COLO668 (cell line): ENCODE measurements at regions not wholly inside any gene's neighbourhood (a gene's known extent, or its start where the extent isn't known, plus 50 kb on each side); places are given as distances from the start of the nearest gene placed in this dataset.
"Not testable (repeated sequence)": the region's sequence is repeated elsewhere in the genome, so short reads cannot be mapped to it uniquely, and the experiment has no call there.

ENCODE experiments used
- DNase-seq: peaks from one replicate; lab custom pipeline; 2025; ENCODE audit not compliant: unreplicated experiment; lab: John Stamatoyannopoulos, UW

- not testable (repeated sequence) for DNase-seq
These were observed 502.7 kb upstream of the LARGE1 start for GRCh38 chr22:34422948-34423347.

GRCh38 chr22:34427436-34427835, 507.2 kb upstream of the LARGE1 start:
- DNase-seq, result no peak

- DNase-seq, result no peak
These were observed 507.6 kb upstream of the LARGE1 start for GRCh38 chr22:34427841-34428240.

- DNase-seq, result no peak
These were observed 509.0 kb upstream of the LARGE1 start for GRCh38 chr22:34429314-34429713.

- DNase-seq, result no peak
These were observed 510.1 kb upstream of the LARGE1 start for GRCh38 chr22:34430386-34430785.

- DNase-seq, result no peak
These were observed 514.1 kb upstream of the LARGE1 start for GRCh38 chr22:34434371-34434770.

GRCh38 chr22:34437140-34437539, 516.9 kb upstream of the LARGE1 start:
- no peak for DNase-seq

- no peak for DNase-seq
These were observed 534.3 kb upstream of the LARGE1 start for GRCh38 chr22:34454598-34454997.

GRCh38 chr22:34462795-34463194, 542.5 kb upstream of the LARGE1 start:
- DNase-seq, result no peak

GRCh38 chr22:34475886-34476285, 555.6 kb upstream of the LARGE1 start:
- no peak for DNase-seq

GRCh38 chr22:34476762-34477161, 556.5 kb upstream of the LARGE1 start:
- DNase-seq, result no peak

GRCh38 chr22:34481090-34481489, 560.8 kb upstream of the LARGE1 start:
- no peak for DNase-seq

GRCh38 chr22:34486381-34486780, 566.1 kb upstream of the LARGE1 start:
- no peak for DNase-seq

GRCh38 chr22:34489861-34490260, 569.6 kb upstream of the LARGE1 start:
- no peak for DNase-seq

GRCh38 chr22:34490886-34491285, 570.6 kb upstream of the LARGE1 start:
- DNase-seq, result no peak

GRCh38 chr22:34493486-34493885, 572.5 kb upstream of the ISX start:
- no peak for DNase-seq

GRCh38 chr22:34501366-34501965, 564.5 kb upstream of the ISX start:
- DNase-seq, result no peak

GRCh38 chr22:34502821-34503220, 563.1 kb upstream of the ISX start:
- DNase-seq, result no peak

- DNase-seq, result no peak
These were observed 557.2 kb upstream of the ISX start for GRCh38 chr22:34508797-34509196.

GRCh38 chr22:34526681-34527080, 539.3 kb upstream of the ISX start:
- no peak for DNase-seq

- no peak for DNase-seq
These were observed 531.9 kb upstream of the ISX start for GRCh38 chr22:34534101-34534500.

- no peak for DNase-seq
These were observed 498.6 kb upstream of the ISX start for GRCh38 chr22:34567367-34567766.

GRCh38 chr22:34570408-34570807, 495.6 kb upstream of the ISX start:
- DNase-seq, result no peak

- DNase-seq, result no peak
These were observed 486.4 kb upstream of the ISX start for GRCh38 chr22:34579519-34579918.
